ENCODE measurements at regions not wholly inside any gene's neighbourhood (a gene's known extent, or its start where the extent isn't known, plus 50 kb on each side); places are given as distances from the start of the nearest gene placed in this dataset.
"Not testable (repeated sequence)": the region's sequence is repeated elsewhere in the genome, so short reads cannot be mapped to it uniquely, and the experiment has no call there.

DNA sequence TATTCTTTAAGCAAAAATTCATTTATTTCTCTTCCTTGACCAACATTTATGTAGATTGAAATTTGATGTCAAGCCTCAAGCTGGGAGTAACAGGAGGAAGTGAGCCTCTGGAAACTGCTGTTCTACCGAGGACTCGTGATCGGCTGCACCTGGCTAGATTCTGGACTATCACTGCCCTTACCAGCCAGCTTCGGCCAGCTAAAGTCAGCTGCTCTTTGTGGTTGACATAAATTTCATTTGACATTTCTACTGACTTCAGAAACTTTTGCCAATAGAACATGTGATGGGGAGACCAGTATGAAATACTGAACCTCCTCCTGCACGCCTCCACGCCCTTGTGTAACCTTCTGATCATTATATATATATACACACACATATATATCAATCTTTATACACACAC is 74.2 kb upstream of the RGPD5 start:
- no peak for DNase-seq (ENCODE audit: low read depth)

DNA sequence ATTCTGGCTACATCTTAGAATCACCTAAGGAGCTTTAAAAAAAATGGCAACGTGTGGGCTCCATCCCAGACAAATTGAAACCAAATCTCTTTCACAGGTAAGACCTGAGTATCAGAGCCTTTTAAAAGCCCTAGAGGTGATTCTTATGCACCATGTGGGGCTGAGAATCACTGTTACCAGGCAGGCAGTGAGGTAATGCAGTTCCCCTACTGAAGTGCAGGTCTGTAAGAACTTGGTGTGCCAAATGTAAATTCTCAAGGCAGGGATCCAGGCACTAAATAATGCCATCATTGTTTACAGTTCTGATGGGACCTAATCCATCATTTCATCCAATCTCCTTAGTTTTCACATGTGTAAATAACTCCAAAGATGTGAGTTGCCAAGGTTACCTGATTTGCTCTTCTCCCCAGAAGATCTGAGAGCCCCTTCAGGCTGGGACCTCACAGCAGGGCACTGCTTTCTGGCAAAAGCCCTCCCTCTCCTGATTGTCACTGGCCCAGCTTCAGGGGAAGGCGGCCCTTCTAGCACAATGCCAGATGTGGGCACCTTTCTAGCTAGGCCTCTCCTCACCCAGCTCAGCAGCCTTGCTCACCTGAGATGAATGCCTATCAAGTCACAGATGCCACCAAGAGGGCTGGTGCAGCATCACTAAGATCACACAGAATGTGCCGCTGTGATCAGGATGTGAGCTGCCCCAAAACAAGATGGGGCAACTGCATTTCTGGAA is 73.6 kb upstream of the RGPD5 start:
- DNase-seq (ENCODE audit: low read depth) = no peak

DNA sequence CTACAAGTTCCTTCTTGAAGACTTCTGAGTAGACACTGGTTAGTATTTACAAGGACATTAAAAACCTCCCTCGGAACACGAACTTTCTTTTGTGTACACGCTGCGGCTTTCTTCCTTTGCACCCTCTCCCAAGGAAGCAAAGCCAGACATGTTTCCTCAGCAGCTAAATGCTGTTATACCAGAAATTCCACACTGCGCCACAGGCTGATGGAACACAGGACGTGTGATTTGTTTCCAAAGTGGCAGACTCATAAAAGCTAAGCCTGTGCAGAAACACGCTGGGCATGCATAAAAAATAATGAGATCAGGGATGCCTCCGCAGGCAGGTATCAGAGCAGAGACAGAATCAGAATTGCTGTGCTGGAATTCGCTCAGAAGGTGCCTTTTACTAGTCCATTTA is 73.0 kb upstream of the RGPD5 start:
- no peak for DNase-seq (ENCODE audit: low read depth)

DNA sequence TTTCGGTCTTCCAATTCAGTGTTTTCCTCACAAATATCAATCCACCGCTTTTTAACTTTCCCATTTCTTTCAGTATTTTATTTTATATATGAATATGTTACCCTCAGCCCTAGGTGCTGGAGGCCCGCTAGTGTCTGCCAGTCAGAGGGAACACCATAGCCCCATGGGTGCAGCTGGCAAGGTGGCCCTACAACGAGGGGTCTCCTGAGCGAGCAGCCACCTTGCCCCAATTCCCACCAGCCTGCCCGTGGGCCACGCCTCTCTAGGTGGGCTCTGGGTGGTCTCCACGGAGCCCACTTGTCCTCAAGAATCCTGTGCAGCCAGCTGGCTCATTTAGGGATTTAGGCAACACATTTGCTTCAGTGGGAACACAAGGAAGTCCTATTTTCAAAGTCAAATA is 72.5 kb upstream of the RGPD5 start:
- DNase-seq (ENCODE audit: low read depth) = no peak

DNA sequence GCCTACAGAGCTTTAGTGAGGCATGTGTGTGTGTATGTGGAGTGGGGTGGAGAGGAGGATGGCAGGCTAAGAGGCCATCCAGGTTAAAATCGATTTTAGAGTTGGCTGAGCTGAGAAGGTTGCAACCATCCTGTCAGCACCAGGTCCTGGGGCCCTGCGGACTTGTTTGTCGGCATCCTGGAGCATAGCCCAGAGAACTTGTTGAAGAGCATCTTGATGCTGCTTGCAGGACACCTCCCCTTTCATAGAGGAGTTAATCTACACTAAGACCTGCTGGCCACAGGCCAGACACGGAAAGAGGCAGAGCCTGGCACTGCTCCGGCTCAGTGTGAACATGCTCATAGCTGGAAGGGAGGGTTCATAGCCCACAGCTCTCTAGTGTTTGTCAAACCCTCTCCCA is 72.1 kb upstream of the RGPD5 start:
- DNase-seq (ENCODE audit: low read depth) = no peak

DNA sequence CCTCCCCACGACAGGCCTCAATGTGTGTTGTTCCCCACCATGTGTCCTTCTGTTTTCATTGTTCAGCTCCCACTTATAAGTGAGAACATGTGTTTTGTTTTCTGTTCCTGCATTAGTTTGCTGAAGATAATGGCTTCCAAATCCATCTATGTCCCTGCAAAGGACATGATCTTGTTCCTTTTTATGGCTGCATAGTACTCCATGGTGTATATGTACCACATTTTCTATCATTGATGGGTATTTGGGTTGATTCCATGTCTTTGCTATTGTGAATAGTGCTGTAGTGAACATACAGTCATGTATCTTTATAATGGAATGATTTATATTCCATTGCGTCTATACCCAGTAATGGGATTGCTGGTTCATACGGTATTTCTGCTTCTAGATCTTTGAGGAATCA is 71.5 kb upstream of the RGPD5 start:
- not testable (repeated sequence) for DNase-seq (ENCODE audit: low read depth)

DNA sequence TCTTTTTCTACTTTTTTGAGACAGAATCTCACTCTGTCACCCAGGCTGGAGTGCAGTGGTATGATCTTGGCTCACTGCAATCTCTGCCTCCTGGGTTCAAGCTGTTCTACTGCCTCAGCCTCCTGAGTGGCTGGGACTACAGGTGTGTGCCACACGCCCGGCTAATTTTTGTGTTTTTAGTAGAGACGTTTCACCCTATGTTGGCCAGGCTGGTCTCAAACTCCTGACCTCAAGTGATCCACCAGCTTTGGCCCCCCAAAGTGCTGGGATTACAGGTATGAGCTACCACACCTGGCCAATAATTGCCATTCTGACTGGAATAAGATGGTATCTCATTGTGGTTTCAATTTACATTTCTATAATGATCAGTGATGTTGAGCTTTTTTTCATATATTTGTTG is 71.0 kb upstream of the RGPD5 start:
- DNase-seq (ENCODE audit: low read depth) = not testable (repeated sequence)

DNA sequence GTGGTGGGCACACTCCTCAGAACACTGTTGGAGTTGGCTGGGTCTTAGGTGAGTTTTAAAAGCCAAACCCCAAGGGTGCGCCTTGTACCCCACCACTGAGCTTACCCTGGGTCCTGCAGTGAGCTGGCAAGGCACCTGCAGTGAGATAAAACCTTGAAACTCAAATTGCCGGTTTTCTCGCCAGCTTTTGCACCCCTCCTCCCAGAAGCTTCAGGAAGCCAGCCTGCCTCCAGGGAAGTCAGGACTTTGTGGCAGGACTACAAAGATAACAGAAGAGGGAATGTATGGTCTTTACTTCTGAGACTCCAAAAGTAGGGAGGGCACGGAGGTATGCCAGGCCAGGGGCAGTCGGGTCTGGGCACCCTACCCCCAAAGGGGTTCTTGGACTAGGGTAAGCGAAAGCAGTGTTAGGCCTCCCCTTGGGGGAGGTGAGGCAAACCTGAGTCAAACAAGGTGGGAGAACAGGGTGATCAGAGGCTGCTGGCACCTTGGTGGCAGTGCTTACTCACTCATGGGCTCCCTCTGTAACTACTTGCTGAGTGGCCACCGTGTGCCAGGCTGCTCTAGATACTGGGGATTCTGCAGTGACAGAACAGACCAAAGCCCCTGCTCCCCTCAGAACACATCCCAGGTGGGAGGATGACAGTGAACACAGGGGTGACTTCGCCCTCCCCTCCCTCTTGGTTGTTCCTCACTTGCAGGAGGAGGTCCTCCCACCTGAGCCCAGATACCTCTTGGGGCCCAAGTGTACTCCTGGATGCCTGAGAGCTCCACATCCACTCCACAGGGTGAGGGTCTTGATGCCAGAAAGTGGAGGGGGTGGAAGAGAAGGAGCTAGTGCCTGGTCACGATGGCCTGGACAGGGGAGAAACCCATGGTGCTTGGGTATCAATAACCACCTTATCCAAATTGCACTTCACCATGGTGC is 69.3 kb upstream of the RGPD5 start:
- DNase-seq (ENCODE audit: low read depth) = no peak

DNA sequence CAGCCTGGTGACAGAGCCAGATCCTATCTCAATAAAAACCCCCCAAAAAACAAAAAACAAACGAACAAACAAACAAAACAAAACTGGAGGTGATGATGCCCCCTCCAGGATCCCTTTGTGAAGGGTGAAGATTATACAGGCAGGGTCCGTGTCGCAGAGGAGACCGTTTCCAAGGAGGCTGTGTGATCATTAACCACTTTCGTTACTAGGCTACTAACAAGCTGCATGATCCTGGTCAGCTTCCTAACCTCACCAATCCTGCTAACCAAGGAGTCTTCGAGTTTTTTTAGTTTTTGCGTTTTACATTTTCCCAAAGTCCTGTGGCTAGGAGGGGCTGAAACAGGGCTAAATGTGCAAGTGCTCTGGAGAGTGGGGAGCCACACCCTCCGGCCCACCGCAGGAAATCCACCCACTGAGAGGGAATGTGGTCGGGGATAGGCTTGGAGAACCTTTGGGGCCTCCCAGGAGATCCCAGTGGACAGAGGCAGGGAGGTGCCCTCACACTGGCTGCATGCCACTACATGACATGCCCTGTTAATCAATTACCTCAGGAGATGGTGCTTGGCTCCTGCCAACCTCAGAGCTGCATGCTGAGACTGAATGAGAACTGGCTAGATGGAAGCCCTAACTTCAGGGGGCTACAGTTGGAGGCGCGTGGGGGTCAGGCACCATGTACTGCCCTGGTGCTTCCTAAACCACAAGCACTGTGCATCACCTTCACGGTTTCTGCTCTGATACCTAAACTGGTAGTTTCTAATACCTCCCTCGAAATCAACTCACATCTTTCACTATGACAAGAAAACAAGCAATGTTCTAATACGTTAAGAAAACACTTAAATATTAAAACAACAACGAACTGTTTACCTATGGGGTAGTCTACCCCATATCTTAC is 67.5 kb upstream of the RGPD5 start:
- no peak for DNase-seq (ENCODE audit: low read depth)

DNA sequence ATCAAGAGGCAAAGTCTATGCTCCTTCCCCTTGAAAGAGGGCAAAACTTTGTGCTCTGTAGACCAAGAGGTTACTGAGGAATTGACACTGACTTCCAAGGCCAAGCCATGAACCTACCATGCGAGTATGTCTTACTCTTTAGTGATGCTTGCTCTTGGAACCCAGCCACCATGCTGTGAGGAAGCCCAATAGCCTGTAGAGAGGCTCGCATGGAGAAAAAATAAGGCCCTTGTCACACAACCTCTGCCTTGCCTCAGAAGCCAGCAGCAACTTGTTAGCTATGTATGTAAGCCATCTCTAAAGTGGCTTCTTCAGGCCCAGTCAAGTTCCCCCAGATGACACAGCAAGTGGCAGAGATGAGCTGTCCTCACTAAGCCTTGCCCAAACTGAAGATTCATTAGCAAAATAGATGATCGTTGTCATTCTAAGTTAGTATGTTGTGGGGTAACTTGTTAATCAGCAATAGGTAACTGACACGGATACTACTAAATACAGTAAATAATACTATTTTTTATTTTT is 66.1 kb upstream of the RGPD5 start:
- DNase-seq (ENCODE audit: low read depth) = no peak

DNA sequence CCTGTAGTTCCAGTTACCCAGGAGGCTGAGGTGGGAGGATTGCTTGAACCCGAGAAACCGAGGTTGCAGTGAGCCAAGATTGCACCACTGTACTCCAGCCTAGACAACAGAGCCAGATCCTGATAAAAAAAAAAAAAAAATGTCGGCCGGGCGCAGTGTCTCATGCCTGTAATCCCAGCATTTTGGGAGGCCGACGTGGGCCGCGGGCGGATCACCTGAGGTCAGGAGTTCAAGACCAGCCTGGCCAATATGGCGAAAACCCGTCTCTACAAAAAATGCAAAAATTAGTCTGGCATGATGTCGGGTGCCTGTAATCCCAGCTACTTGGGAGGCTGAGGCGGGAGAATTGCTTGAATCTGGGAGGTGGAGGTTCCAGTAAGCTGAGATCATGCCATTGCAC is 60.4 kb upstream of the RGPD5 start:
- not testable (repeated sequence) for DNase-seq (ENCODE audit: low read depth)

DNA sequence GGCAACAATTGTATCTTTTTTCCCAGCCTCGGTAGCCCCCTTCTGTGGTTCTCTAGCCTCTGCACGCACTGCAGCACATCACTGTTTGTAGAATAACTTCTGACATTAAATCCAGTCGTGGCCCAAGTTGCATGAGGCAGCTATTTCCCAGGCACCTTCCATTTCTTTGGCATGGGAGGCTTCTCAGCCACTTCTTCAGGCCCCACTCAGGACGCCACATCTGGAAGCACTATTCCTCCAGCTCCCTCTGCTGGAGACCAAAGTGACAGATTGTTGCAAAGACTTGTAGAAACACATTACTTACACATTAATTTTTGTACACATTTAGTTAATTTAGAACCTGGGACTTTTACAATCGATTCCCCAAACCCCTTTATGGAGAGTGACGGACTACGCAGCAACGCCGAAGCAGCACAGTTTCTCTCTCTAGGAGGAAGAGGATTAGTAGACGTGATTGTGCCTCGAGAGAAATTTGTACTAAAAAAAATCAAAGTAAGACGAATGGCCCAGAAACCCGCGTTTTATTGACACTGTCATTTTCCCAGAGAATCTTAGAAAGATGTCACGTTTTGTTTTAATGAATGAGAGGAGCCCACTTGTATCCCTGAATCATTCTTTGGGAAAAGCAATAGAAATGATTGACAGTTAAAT is 57.8 kb upstream of the RGPD5 start:
- peak; percentile 61 for DNase-seq (ENCODE audit: low read depth)

All from Daoy (cell line).